Ecto neural progenitor cell (in vitro differentiated cells): ENCODE measurements at regions not wholly inside any gene's neighbourhood (a gene's known extent, or its start where the extent isn't known, plus 50 kb on each side); places are given as distances from the start of the nearest gene placed in this dataset.
A peak's percentile ranks its signal among the peaks of the same experiment; 100 is the strongest.
"Not testable (repeated sequence)": the region's sequence is repeated elsewhere in the genome, so short reads cannot be mapped to it uniquely, and the experiment has no call there.

Source experiments
- DNase-seq: peaks from one replicate; pipeline ENCODE4 v3.0.0-alpha.2; 2018; ENCODE audit warnings: low spot score

- DNase-seq = no peak
Measured at GRCh38 chr5:116779846-116780245, 205.2 kb upstream of the SEMA6A start.

GRCh38 chr5:116778651-116779280 is 204.1 kb upstream of the SEMA6A start:
- no peak for DNase-seq

GRCh38 chr5:116778032-116778431 is 203.4 kb upstream of the SEMA6A start:
- DNase-seq = peak; percentile 67

DNA sequence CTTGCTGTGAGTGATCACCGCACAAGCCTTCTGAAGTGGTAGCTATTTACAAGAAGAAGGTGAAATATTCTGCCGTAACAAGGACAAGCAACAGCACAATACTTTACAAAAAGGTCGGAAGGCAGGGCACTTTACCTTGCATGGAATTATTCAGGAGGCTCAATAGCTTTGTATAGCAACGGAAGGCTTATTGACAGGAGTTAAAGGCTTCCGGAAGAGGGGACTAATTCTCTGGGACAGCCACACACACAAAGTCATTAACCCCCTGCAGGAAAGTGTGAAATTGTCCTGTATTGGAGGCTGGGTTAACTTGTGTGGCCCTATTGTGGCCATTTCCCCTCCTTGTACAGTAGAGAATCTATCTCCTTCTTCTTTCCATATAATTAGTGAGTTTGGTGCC is 199.3 kb upstream of the SEMA6A start:
- no peak for DNase-seq

GRCh38 chr5:116772806-116773205 is 198.2 kb upstream of the SEMA6A start:
- DNase-seq = no peak

DNA sequence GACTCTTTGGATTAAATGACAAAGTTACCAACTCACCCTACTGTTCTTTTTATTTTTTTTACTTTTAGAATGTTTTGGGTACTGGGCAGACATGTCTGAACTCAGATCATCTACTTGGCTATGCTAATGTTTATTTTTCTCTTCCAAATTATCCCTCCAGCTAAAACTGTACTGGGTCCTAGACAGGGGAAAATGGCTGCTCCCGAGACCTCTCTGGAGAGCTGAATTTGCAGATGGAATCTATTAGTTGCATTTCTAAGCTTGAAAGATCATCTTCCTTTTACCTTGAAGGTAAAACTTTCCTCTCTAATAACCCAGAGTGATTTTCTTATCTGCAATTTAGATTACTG is 197.5 kb upstream of the SEMA6A start:
- DNase-seq = no peak

GRCh38 chr5:116771466-116772151 is 197.0 kb upstream of the SEMA6A start:
- no peak for DNase-seq

DNA sequence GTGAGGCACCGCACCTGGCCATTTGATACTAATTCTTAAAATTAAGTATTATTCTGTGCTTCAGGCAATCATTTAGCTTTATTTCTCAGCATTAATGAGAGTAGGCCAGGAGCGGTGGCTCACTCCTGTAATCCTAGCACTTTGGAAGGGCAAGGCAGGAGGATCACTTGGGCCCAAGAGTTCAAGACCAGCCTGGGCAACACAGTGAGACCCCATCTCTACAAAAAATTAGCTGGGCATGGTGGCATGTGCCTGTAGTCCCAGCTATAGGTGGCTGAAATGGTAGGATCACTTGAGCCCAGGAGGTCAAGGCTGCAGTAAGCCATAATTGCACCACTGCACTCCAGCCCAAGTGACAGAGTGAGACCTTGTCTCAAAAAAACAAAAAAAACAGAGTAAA is 195.3 kb upstream of the SEMA6A start:
- DNase-seq = not testable (repeated sequence)

- no peak for DNase-seq
Measured at GRCh38 chr5:116769470-116769869, 194.8 kb upstream of the SEMA6A start.

- no peak for DNase-seq
Measured at GRCh38 chr5:116766470-116766947, 191.9 kb upstream of the SEMA6A start.

DNA sequence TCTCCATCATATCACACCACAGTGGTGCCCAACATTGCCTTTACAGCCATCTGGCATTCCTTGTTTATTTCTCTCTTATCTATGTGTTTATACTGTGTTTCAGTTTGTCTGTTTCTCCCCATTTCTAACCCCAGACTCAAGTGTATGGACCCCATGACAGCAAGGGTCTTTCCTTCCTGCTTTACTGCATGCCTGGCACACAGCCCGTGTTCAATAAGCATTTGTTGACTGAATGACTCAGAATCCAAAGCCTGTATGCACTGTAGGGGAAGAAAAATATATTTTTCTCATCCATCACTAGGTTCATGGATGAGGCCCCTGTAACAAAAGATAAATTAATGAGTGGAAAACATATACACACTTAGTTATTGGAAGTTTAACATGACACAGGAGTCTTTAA is 190.8 kb upstream of the SEMA6A start:
- DNase-seq = no peak

GRCh38 chr5:116764941-116765340 is 190.3 kb upstream of the SEMA6A start:
- DNase-seq = no peak

DNA sequence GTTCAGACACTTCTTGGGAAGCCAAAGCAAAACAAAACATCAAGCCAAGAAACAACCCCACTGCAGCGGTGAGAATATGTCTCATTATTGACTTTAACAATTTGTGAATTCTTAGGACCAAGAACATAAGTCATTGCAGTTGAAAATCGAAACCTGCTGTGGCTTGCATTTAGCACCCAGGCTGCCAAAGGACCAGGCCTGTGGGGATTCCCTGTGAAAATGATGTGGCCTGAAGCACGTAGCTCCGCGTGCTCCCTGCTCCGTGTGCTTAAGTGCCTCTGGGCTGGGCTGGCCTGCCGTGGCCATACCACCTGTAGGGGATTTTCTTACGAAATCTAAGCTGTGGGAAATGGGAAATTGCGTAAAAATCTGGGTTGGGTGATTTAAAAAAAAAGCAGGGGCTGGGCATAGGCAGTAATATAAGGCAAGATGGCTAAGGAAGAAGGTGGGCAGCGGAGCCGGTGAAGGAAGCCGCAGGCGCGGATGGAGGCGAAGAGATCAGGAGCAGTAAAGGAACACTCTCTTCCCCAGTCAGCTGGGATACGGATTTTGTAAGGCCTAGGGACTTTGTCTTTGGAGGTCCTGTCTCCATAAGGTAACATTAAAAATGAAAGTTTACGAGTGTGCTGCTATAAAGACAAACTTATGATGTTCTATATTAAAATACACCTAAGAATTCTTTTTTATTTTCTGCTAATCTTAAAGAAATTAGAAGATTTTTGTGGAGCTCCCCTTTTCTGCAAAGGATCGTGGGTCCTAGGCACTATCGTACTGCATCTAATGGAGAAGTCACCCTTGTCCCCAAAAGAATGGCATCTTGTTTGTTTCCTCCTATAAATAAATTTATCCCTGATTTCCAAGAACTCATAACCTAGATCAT is 189.6 kb upstream of the SEMA6A start:
- no peak for DNase-seq

DNA sequence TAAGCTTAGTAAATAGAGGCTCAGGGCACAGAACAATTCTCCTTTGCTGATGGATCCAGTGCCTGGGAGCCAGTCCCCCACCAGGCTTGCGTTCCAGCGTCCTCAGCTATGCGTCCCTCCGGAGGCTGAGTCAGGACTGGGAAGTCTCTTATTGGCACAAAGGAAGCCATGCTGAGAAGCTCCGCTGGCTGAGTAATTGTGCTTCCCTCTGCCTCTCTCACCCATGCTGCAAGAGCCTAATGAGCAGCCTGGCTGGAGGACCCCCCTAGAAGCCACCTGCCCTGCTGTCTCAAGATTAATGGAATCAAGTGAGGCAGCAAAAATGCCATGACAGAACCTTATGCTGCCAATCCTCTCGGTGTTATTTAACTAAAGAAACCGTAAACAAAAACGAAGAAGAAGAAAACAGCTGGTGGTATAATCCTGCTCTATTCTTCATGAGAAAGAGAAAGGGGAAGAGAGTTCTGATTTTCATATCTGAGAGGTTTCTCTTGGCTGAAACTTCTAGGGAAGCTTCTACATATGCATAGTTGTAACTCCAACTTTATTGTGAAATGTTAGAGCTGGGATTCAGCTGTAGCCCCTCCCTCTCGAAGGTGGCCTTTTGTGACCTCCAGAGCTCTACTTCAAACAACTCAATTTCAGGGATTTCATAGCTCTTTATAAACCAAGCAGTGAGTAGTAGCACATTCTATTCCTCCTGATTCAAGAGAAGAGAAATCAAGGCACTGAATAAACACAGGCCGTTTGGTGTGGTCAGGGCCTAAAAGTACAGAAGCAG is 185.4 kb upstream of the SEMA6A start:
- DNase-seq = peak; percentile 75

GRCh38 chr5:116757326-116757725 is 182.7 kb upstream of the SEMA6A start:
- DNase-seq = no peak

DNA sequence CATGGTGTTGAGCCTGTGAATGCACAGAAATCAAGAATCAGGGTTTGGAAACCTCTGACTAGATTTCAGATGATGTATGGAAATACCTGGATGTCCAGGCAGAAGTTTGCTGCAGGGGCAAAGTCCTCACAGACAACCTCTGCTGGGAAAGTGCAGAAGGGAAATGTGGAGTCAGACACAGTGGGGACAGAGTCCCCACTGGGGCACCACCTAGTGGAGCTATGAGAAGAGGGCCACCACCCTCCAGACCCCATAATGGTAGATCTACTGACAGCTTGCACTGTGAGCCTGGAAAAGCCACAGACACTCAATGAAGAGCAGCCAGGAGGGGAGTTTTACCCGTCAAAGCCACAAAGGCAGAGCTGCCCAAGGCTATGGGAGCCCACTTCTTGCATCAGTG is 181.9 kb upstream of the SEMA6A start:
- DNase-seq = no peak

GRCh38 chr5:116754556-116754955 is 179.9 kb upstream of the SEMA6A start:
- no peak for DNase-seq

DNA sequence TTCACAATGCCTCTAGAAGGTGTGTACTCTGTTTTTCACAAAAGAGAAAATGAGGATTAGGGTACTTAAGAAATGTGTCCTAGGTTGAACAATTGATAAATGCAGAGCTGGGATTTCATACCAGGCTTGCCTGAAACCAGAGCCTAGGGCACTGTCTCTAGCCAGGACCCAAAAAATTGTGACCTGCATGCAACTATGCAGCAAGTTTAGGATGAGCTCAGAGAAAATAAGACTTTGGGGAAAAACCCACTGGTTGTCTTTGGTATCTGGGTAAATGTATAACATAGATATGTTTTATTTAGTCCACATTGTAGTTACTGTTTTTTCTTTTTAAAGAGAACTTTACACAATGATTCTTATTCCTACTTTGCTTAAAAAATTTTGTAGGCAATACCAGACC is 177.1 kb upstream of the SEMA6A start:
- no peak for DNase-seq

DNA sequence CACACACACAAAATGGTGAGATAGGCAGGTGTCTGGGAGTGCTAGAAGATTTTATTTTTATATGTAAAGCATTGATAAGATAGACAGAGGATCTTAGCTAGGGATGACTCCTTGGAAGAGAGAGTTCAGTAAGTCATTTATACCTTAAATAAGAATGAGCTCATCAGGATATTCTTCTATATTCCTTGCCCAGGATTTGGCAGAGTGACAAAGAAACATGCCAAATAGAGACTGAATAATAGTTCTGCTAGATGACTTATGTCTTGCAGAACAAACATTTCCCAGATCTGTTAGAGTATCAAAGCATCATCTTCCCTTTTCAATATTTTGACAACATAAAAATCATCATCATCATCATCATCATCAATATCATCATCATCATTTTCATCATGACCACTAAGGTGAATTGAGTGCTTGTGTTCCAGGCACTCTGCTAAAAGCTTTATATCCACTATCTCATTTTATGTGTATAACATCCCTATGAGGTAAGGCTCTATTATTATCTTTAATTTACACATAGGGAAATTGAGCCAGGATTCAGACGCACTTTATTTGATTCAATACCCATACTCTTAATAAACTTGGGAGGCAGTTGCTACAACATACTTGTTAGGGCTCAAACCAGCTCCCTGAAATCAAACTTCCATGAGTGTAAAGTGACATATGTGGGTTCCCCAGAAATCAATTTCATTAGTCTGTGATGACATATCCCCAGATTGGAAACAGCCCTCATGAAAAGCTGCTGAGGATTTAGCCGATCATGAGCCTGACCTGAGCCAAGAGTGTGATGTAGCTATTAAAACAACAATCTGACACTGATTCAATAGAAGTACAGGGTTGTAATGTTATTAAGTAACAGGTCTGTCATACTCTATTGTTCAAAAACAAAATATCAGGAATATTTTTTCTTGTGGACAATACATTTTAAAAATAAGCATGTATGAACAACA is 176.3 kb upstream of the SEMA6A start:
- DNase-seq = no peak

DNA sequence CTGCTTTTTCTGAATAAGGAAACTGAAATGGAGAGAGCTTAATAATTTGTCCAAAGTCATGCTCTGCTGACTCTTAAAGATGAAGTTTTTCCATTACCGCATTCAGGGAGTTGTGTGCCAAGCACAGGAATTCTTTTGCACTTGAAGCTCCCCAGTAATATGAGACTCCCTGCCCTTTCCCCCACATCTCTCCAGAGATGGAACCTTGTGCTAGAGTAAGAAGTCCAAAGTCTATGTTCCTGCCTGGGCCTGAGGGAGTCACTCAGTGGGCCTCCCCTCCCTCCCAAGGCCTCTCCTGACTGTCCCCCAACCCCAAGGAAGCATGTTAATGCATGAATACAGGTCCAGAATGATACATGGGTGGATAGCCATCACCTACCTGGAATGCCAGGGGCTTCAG is 173.3 kb upstream of the SEMA6A start:
- no peak for DNase-seq

DNA sequence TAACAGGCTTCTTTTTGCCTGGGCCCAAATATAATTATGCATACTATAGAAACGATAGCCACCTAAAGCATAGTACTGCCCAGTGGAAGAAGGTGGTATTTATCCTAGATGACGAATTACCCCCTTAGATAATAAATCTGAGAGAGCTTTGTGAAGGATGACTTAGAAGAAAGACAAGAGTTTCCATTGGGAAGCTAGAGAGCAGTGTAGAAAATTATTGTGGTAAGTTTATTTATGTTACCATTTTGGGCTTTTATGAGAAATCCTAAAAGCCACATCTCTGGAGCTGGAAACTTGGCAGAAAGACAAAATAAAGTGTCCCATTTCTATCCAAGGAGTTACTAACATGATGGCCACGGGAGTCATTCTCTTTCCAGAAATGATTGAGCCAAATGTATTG is 172.0 kb upstream of the SEMA6A start:
- no peak for DNase-seq
